HTR-8/SVneo (cell line): ENCODE measurements at regions not wholly inside any gene's neighbourhood (a gene's known extent, or its start where the extent isn't known, plus 50 kb on each side); places are given as distances from the start of the nearest gene placed in this dataset.

ENCODE experiments used
- DNase-seq: peaks from one replicate; pipeline ENCODE4 v3.0.0; 2011; ENCODE audit warnings: low spot score, mixed read lengths; ENCODE audit not compliant: insufficient read length
- FAIRE-seq: peaks from 2 replicates; lab custom pipeline; 2011; peaks lifted over from hg19 to GRCh38; lab: Jason Lieb, UNC

GRCh38 chr1:13921190-13921589, 221.2 kb downstream of the PRDM2 start:
- DNase-seq (no peak), FAIRE-seq (no peak)

GRCh38 chr1:13922466-13923110, 222.6 kb downstream of the PRDM2 start:
- FAIRE-seq, result no peak

GRCh38 chr1:13926556-13926955, 226.6 kb downstream of the PRDM2 start:
- FAIRE-seq (no peak), DNase-seq (no peak)

More at GRCh38 chr1:13922466-13923110, 222.6 kb downstream of the PRDM2 start:
- DNase-seq, result no peak

- no peak for DNase-seq
- FAIRE-seq, result no peak
These were observed 227.7 kb downstream of the PRDM2 start for GRCh38 chr1:13927736-13928135.

GRCh38 chr1:13929313-13929712, 229.3 kb downstream of the PRDM2 start:
- no peak for FAIRE-seq

GRCh38 chr1:13930151-13930550, 230.2 kb downstream of the PRDM2 start:
- FAIRE-seq, result no peak
- no peak for DNase-seq

More at GRCh38 chr1:13929313-13929712, 229.3 kb downstream of the PRDM2 start:
- no peak for DNase-seq

- DNase-seq, result no peak
- no peak for FAIRE-seq
These were observed 231.2 kb downstream of the PRDM2 start for GRCh38 chr1:13931226-13931625.

- no peak for FAIRE-seq
These were observed 235.3 kb downstream of the PRDM2 start for GRCh38 chr1:13935336-13935735.

GRCh38 chr1:13941315-13941714, 241.3 kb downstream of the PRDM2 start:
- no peak for DNase-seq

More at GRCh38 chr1:13935336-13935735, 235.3 kb downstream of the PRDM2 start:
- no peak for DNase-seq

GRCh38 chr1:13943055-13943454, 243.1 kb downstream of the PRDM2 start:
- FAIRE-seq, result no peak

More at GRCh38 chr1:13941315-13941714, 241.3 kb downstream of the PRDM2 start:
- no peak for FAIRE-seq

GRCh38 chr1:13945856-13946255, 245.9 kb downstream of the PRDM2 start:
- DNase-seq (no peak), FAIRE-seq (no peak)

More at GRCh38 chr1:13943055-13943454, 243.1 kb downstream of the PRDM2 start:
- no peak for DNase-seq

- DNase-seq, result no peak
These were observed 247.7 kb downstream of the PRDM2 start for GRCh38 chr1:13947658-13948057.

GRCh38 chr1:13948396-13948795, 248.4 kb downstream of the PRDM2 start:
- FAIRE-seq (no peak), DNase-seq (no peak)

More at GRCh38 chr1:13947658-13948057, 247.7 kb downstream of the PRDM2 start:
- FAIRE-seq, result no peak

- no peak for DNase-seq
- FAIRE-seq, result no peak
These were observed 249.0 kb downstream of the PRDM2 start for GRCh38 chr1:13948888-13949391.

- no peak for FAIRE-seq
These were observed 249.6 kb downstream of the PRDM2 start for GRCh38 chr1:13949546-13949945.

GRCh38 chr1:13950637-13951036, 250.6 kb downstream of the PRDM2 start:
- DNase-seq (no peak), FAIRE-seq (no peak)

More at GRCh38 chr1:13949546-13949945, 249.6 kb downstream of the PRDM2 start:
- no peak for DNase-seq

GRCh38 chr1:13951793-13952751, 252.1 kb downstream of the PRDM2 start:
- DNase-seq (no peak), FAIRE-seq (no peak)

- FAIRE-seq (no peak), DNase-seq (no peak)
These were observed 253.0 kb downstream of the PRDM2 start for GRCh38 chr1:13952985-13953384.

GRCh38 chr1:13956393-13956792, 256.4 kb downstream of the PRDM2 start:
- no peak for DNase-seq
- FAIRE-seq, result no peak

- DNase-seq (peak; percentile 51), FAIRE-seq (peak; percentile 85)
These were observed 260.5 kb downstream of the PRDM2 start for GRCh38 chr1:13960375-13960987.
